Osteoblast (primary cell): ENCODE measurements at regions not wholly inside any gene's neighbourhood (a gene's known extent, or its start where the extent isn't known, plus 50 kb on each side); places are given as distances from the start of the nearest gene placed in this dataset.

Experiments used
- DNase-seq: peaks from one replicate; pipeline ENCODE4 v3.0.0; 2011; ENCODE audit warnings: low spot score, mixed read lengths; ENCODE audit not compliant: insufficient read length; ENCODE audit errors: missing footprints
- H2AFZ ChIP-seq: 2 replicates; pipeline ENCODE4 v1.6.0; 2011; ENCODE audit warnings: mild to moderate bottlenecking, low read length
- H3K27ac ChIP-seq: 2 replicates; pipeline ENCODE4 v1.5.1; 2011; ENCODE audit warnings: mild to moderate bottlenecking, low read depth, low read length, moderate library complexity
- H3K27me3 ChIP-seq: 2 replicates; pipeline ENCODE4 v1.6.0; 2012; ENCODE audit warnings: mild to moderate bottlenecking, control low read depth, inconsistent platforms, low read length, moderate library complexity; ENCODE audit not compliant: insufficient read depth
- H3K36me3 ChIP-seq: 2 replicates; pipeline ENCODE4 v1.5.1; 2011; ENCODE audit warnings: mild to moderate bottlenecking, low read length, control low read depth, moderate library complexity; ENCODE audit not compliant: insufficient read depth
- H3K4me1 ChIP-seq: 2 replicates; pipeline ENCODE4 v1.5.1; 2011; ENCODE audit warnings: mild to moderate bottlenecking, low read length, control low read depth, moderate library complexity; ENCODE audit not compliant: insufficient read depth
- H3K4me2 ChIP-seq: 2 replicates; pipeline ENCODE4 v1.6.0; 2011; ENCODE audit warnings: mild to moderate bottlenecking, low read length; ENCODE audit not compliant: insufficient read depth
- H3K4me3 ChIP-seq: fragments of 200-600 bp; sonication (generic); 3 replicates; pipeline ENCODE4 v1.5.1; 2012; ENCODE audit warnings: mild to moderate bottlenecking, low read length, inconsistent platforms; ENCODE audit not compliant: insufficient read depth
- H3K79me2 ChIP-seq: 2 replicates; pipeline ENCODE4 v1.6.0; 2012; ENCODE audit warnings: mild to moderate bottlenecking, low read length, control low read depth, inconsistent platforms; ENCODE audit not compliant: insufficient read depth
- H3K9me3 ChIP-seq: 2 replicates; pipeline ENCODE4 v1.5.1; 2011; ENCODE audit warnings: low read depth, low read length, control low read depth
- H4K20me1 ChIP-seq: 2 replicates; pipeline ENCODE4 v1.6.0; 2012; ENCODE audit warnings: mild to moderate bottlenecking, low read length, control low read depth; ENCODE audit not compliant: insufficient read depth
- CTCF ChIP-seq: IDR thresholded peaks from 2 replicates; pipeline ENCODE4 v1.5.1; 2011; ENCODE audit warnings: mild to moderate bottlenecking, low read depth, low read length, moderate library complexity; ENCODE audit errors: extremely low read depth

GRCh38 chr2:200089040-200089755, 133.8 kb downstream of the MAIP1 start:
- DNase-seq: no peak
- H2AFZ ChIP-seq: no peak overlapping the region
- no peak for TF ChIP-seq CTCF

GRCh38 chr2:200089756-200090109, 134.4 kb downstream of the MAIP1 start:
- Histone ChIP-seq H3K27ac (no peak overlapping the region), H3K4me1 (no peaks in the 10 kb centered on the region), H3K36me3 (no peaks in the 10 kb centered on the region), H3K4me3 (no peak overlapping the region), H2AFZ (no peak overlapping the region), H3K27me3 (peaks cover 7% of the 10 kb centered on the region), H4K20me1 (no peaks in the 10 kb centered on the region), H3K4me2 (no peak overlapping the region), H3K9me3 (no peaks in the 10 kb centered on the region), H3K79me2 (no peaks in the 10 kb centered on the region)
- no peak for TF ChIP-seq CTCF
- DNase-seq: no peak

More at GRCh38 chr2:200089040-200089755, 133.8 kb downstream of the MAIP1 start:
- H3K4me3 ChIP-seq: no peak overlapping the region
- H3K4me2 ChIP-seq: no peak overlapping the region
- H4K20me1 ChIP-seq: no peaks in the 10 kb centered on the region
- H3K27ac ChIP-seq: no peak overlapping the region
- no peaks in the 10 kb centered on the region for H3K79me2 ChIP-seq
- H3K4me1 ChIP-seq: no peaks in the 10 kb centered on the region
- peaks cover 7% of the 10 kb centered on the region for H3K27me3 ChIP-seq
- no peaks in the 10 kb centered on the region for H3K9me3 ChIP-seq
- H3K36me3 ChIP-seq: no peaks in the 10 kb centered on the region

DNA sequence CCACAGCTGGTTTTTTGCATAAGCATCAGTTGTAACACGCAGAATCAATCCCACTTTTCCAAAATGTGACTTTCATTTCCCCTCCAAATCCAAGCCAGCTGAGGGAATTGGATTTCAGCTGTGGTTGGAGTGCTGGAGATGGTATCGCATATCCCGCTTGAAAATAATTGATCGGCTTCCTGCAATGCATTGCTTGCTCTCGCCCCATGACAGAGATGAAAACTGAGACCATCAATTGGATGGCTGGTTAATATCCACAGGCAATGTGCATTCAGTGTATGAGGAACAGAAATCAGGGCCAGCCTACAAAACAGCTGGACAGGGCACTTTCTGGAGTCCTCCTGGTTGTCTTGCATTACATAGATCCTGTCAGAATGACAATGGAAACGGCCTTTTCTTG, 135.3 kb downstream of the MAIP1 start:
- H3K4me1 ChIP-seq: no peaks in the 10 kb centered on the region
- no peaks in the 10 kb centered on the region for H3K36me3 ChIP-seq
- H2AFZ ChIP-seq: no peak overlapping the region
- peaks cover 7% of the 10 kb centered on the region for H3K27me3 ChIP-seq
- H3K4me3 ChIP-seq: no peak overlapping the region
- H3K27ac ChIP-seq: no peak overlapping the region
- no peak for DNase-seq
- no peaks in the 10 kb centered on the region for H3K9me3 ChIP-seq
- no peaks in the 10 kb centered on the region for H4K20me1 ChIP-seq
- H3K4me2 ChIP-seq: no peak overlapping the region
- no peaks in the 10 kb centered on the region for H3K79me2 ChIP-seq
- no peak for TF ChIP-seq CTCF

- DNase-seq: no peak
- no peak overlapping the region for H3K4me2 ChIP-seq
- no peak overlapping the region for H3K4me3 ChIP-seq
- H2AFZ ChIP-seq: no peak overlapping the region
- H3K27me3 ChIP-seq: peaks cover 7% of the 10 kb centered on the region
- H4K20me1 ChIP-seq: no peaks in the 10 kb centered on the region
- TF ChIP-seq CTCF: no peak
- H3K27ac ChIP-seq: no peak overlapping the region
- H3K4me1 ChIP-seq: no peaks in the 10 kb centered on the region
- H3K79me2 ChIP-seq: no peaks in the 10 kb centered on the region
- no peaks in the 10 kb centered on the region for H3K36me3 ChIP-seq
- H3K9me3 ChIP-seq: no peaks in the 10 kb centered on the region
Observed at GRCh38 chr2:200091126-200091525, 135.7 kb downstream of the MAIP1 start.
